K562 (cell line): ENCODE measurements at regions not wholly inside any gene's neighbourhood (a gene's known extent, or its start where the extent isn't known, plus 50 kb on each side); places are given as distances from the start of the nearest gene placed in this dataset.
A peak's percentile ranks its signal among the peaks of the same experiment; 100 is the strongest.

Experiments
- ATAC-seq: fragments of 200-7000 bp; cut with Tn5 transposase; 3 replicates; pipeline ENCODE4 v1.9.1; 2020; ENCODE audit warnings: moderate library complexity
- BruUV-seq: library from RNA; stranded (reverse); fragments of 400-500 nt; replicated peaks from 2 replicates; lab custom pipeline; 2021; lab: Mats Ljungman, UMichigan
- CTCF ChIA-PET: fragments of 300-600 bp; formaldehyde crosslinking; extraction: SDS; loops from one replicate; lab custom pipeline; 2021; ENCODE audit warnings: low intra/inter-chr PET ratio; lab: Yijun Ruan, JAX
- POLR2A ChIA-PET: fragments of 300-600, 350-650 bp; sonication (Branson Sonifier 250); formaldehyde crosslinking; extraction: SDS; loops from one replicate; lab custom pipeline; 2021; ENCODE audit warnings: antibody characterized with exemption, inconsistent platforms; lab: Yijun Ruan, JAX
- DNase-seq, 4 experiments: peaks; one replicate each; pipeline versions ENCODE4 v3.0.0 to v3.0.0-alpha.2; 2011 to 2018; ENCODE audit warnings: low spot score in 3 of 4, mixed read lengths in 3 of 4; ENCODE audit errors: extremely low read depth in 1 of 4
- FAIRE-seq: peaks from 2 replicates; lab custom pipeline; 2011; peaks lifted over from hg19 to GRCh38; lab: Jason Lieb, UNC
- H2AFZ ChIP-seq: 2 replicates; pipeline ENCODE4 v1.6.0; 2011; ENCODE audit warnings: low read depth, low read length, control low read depth, inconsistent platforms
- H3K27ac ChIP-seq: fragments of 200-600 bp; 3 replicates; pipeline ENCODE4 v1.8.0; 2011; ENCODE audit warnings: low read depth, mild to moderate bottlenecking, control low read depth, inconsistent platforms, low read length, moderate library complexity, mixed read lengths; ENCODE audit errors: extremely low read depth
- H3K27me3 ChIP-seq, 2 experiments: fragments of 300-600 bp in 1 of 2; 2 replicates in 1 of 2; 3 replicates in 1 of 2; pipeline versions ENCODE4 v1.6.0 to v1.8.0; 2011; ENCODE audit warnings: inconsistent platforms in 2 of 2, low read length in 2 of 2, mild to moderate bottlenecking in 1 of 2, mixed read lengths in 1 of 2, moderate library complexity in 1 of 2; ENCODE audit not compliant: control insufficient read depth in 2 of 2, insufficient read depth in 2 of 2
- H3K36me3 ChIP-seq: fragments of 300-600 bp; 3 replicates; pipeline ENCODE4 v1.8.0; 2011; ENCODE audit warnings: mild to moderate bottlenecking, low read length, inconsistent platforms; ENCODE audit not compliant: control insufficient read depth, insufficient read depth
- H3K4me1 ChIP-seq, 2 experiments: fragments of 200-600 bp in 1 of 2; replicated peaks in 1 of 2; 2 replicates in 1 of 2; 3 replicates in 1 of 2; pipeline versions ENCODE4 v1.5.1 to v1.8.0; 2011; ENCODE audit warnings: inconsistent platforms in 2 of 2, low read length in 2 of 2, mild to moderate bottlenecking in 1 of 2, mixed read lengths in 1 of 2, moderate library complexity in 1 of 2; ENCODE audit not compliant: control insufficient read depth in 2 of 2, insufficient read depth in 2 of 2
- H3K4me2 ChIP-seq: 2 replicates; pipeline ENCODE4 v1.6.1; 2011; ENCODE audit warnings: low read length, control low read depth, inconsistent platforms, mixed read lengths; ENCODE audit not compliant: insufficient read depth
- H3K4me3 ChIP-seq: fragments of 200-600 bp; sonication (generic), shearing (Covaris generic); 2 replicates; pipeline ENCODE4 v1.5.1; 2016; ENCODE audit warnings: control low read depth, inconsistent platforms
- H3K79me2 ChIP-seq: fragments of 200-600 bp; 3 replicates; pipeline ENCODE4 v1.8.0; 2011; ENCODE audit warnings: low read length, inconsistent platforms; ENCODE audit not compliant: control insufficient read depth, insufficient read depth
- H3K9ac ChIP-seq, 2 experiments: 2 replicates each; pipeline versions ENCODE4 v1.6.0 to v1.6.1; 2011; ENCODE audit warnings: low read depth in 2 of 2, low read length in 2 of 2, control low read depth in 1 of 2, inconsistent platforms in 1 of 2, mild to moderate bottlenecking in 1 of 2, mixed read lengths in 1 of 2; ENCODE audit not compliant: insufficient read depth in 1 of 2
- H3K9me1 ChIP-seq: one replicate; pipeline ENCODE4 v1.6.0; 2011; ENCODE audit warnings: inconsistent platforms, mild to moderate bottlenecking, low read length, moderate library complexity; ENCODE audit not compliant: control insufficient read depth, insufficient read depth
- H3K9me3 ChIP-seq: replicated peaks from 2 replicates; pipeline ENCODE4 v1.5.1; 2011; ENCODE audit warnings: low read depth, low read length, inconsistent platforms; ENCODE audit not compliant: control insufficient read depth, insufficient read depth
- H4K20me1 ChIP-seq: replicated peaks from 2 replicates; pipeline ENCODE4 v1.6.1; 2011; ENCODE audit warnings: low read length, inconsistent platforms, mixed read lengths; ENCODE audit not compliant: control insufficient read depth, insufficient read depth
- ASH1L ChIP-seq: fragments of 450-650 bp; IDR thresholded peaks from 2 replicates; pipeline ENCODE4 v1.6.1; 2018; ENCODE audit warnings: borderline replicate concordance, mild to moderate bottlenecking, low read depth; ENCODE audit not compliant: partially characterized antibody
- ETV6 ChIP-seq, 3 experiments: fragments of 150-350 bp in 1 of 3; sonication (generic) in 1 of 3; formaldehyde crosslinking in 1 of 3; IDR thresholded peaks; 2 replicates each; pipeline versions ENCODE4 v1.6.1 to v1.8.0; 2014 to 2022; ENCODE audit warnings: borderline replicate concordance in 2 of 3, low read depth in 2 of 3, antibody characterized with exemption in 1 of 3, low read length in 1 of 3, mild to moderate bottlenecking in 1 of 3, missing genetic modification reagents in 1 of 3
- FOXJ3 ChIP-seq: sonication (generic); formaldehyde crosslinking; IDR thresholded peaks from 2 replicates; pipeline ENCODE4 v1.4.0; 2020; ENCODE audit warnings: mild to moderate bottlenecking, missing genetic modification reagents
- WGBS: fragments of 100-300 bp; shearing (Covaris generic); methylation state at CpG from one replicate; pipeline ENCODE4 v1.1.6; 2016; ENCODE audit warnings: low coverage, mixed read lengths; ENCODE audit not compliant: insufficient coverage; ENCODE audit errors: missing lambda C conversion rate; 5-methylcytosine and 5-hydroxymethylcytosine counted together
- in situ Hi-C: fragments of 300-500 bp; cut with MboI; formaldehyde crosslinking; loops from 4 replicates; pipeline ENCODE4 v1.15.0; 2018; ENCODE audit warnings: inconsistent platforms, mixed read lengths
- intact Hi-C: fragments of 100-400 bp; cut with micrococcal nuclease; formaldehyde crosslinking; loops from 2 replicates; pipeline ENCODE4 v1.14.2; 2022
- TF ChIP-seq, protein P1 (sequence below): fragments of 450-650 bp; IDR thresholded peaks from 2 replicates; pipeline ENCODE4 v1.6.1; 2018; ENCODE audit not compliant: partially characterized antibody

DNA sequence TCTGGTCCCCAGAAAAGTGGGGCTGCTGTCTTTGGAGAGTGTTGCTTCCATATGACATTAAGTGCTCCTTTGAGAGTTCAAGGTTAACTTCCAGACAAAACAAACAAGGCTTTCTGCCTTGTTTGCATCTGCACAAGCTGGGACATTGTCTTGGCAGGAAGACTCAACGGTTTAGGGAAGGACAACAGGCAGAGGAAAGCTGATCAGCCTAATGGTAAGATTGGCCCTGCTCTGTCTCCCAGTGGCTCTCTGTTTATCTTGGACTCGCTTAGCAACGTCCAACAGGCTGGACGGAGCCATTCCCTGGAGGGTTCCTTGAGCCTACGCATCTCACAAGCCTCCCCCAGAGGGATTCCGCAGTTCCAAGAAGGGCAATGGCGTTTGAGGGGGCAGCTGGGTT is 62.2 kb upstream of the SLC44A3 start:
- Histone ChIP-seq H3K36me3 (no peaks in the 10 kb centered on the region), H3K4me3 (no peak overlapping the region), H3K4me1 (peaks cover 0 to 5% of the 10 kb centered on the region in 2 experiments; a peak in 2 of 5 replicates), H3K27me3 (peaks cover 0 to 4% of the 10 kb centered on the region in 2 experiments; a peak in 1 of 5 replicates), H3K4me2 (no peak overlapping the region), H3K79me2 (no peaks in the 10 kb centered on the region), H3K27ac (no peak overlapping the region), H3K9me1 (no peaks in the 10 kb centered on the region), H3K9me3 (no peaks in the 10 kb centered on the region), H2AFZ (0 out of 2 replicates have a peak overlapping the region, but pooled peaks have one; percentile 31), H4K20me1 (no peaks in the 10 kb centered on the region), H3K9ac (no peak overlapping the region)
- in situ Hi-C loops = no loop called here
- BruUV-seq = no TSS peak
- intact Hi-C loops = no loop called here
- 1% methylated on average over 7 of the region's 7 CpGs for WGBS
- TF ChIP-seq, protein P1, sequence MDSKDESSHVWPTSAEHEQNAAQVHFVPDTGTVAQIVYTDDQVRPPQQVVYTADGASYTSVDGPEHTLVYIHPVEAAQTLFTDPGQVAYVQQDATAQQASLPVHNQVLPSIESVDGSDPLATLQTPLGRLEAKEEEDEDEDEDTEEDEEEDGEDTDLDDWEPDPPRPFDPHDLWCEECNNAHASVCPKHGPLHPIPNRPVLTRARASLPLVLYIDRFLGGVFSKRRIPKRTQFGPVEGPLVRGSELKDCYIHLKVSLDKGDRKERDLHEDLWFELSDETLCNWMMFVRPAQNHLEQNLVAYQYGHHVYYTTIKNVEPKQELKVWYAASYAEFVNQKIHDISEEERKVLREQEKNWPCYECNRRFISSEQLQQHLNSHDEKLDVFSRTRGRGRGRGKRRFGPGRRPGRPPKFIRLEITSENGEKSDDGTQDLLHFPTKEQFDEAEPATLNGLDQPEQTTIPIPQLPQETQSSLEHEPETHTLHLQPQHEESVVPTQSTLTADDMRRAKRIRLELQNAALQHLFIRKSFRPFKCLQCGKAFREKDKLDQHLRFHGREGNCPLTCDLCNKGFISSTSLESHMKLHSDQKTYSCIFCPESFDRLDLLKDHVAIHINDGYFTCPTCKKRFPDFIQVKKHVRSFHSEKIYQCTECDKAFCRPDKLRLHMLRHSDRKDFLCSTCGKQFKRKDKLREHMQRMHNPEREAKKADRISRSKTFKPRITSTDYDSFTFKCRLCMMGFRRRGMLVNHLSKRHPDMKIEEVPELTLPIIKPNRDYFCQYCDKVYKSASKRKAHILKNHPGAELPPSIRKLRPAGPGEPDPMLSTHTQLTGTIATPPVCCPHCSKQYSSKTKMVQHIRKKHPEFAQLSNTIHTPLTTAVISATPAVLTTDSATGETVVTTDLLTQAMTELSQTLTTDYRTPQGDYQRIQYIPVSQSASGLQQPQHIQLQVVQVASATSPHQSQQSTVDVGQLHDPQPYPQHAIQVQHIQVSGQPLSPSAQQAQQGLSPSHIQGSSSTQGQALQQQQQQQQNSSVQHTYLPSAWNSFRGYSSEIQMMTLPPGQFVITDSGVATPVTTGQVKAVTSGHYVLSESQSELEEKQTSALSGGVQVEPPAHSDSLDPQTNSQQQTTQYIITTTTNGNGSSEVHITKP = peak; percentile 17
- TF ChIP-seq ASH1L (no peak), FOXJ3 (CRISPR knock-in tag) (peak; percentile 29; the same call in 1 of the 2 replicates), ETV6 (IDR thresholded peaks at IDR 0.05; ENCODE audit: borderline replicate concordance in 1 of 2, low read depth in 2 of 2, low read length in 1 of 2) (no peak), ETV6 (CRISPR knock-in tag; IDR thresholded peaks at IDR 0.05; ENCODE audit: borderline replicate concordance) (no peak)
- ChIA-PET CTCF (no interaction called here), POLR2A (no interaction called here)
- no peak for FAIRE-seq
- no peak for DNase-seq
- ATAC-seq = no peak
